Fibroblast of skin of left biceps (primary cell): ENCODE measurements at regions not wholly inside any gene's neighbourhood (a gene's known extent, or its start where the extent isn't known, plus 50 kb on each side); places are given as distances from the start of the nearest gene placed in this dataset.

ENCODE experiments used
- DNase-seq, 2 experiments: peaks; one replicate each; pipeline ENCODE4 v3.0.0-alpha.2; 2013; ENCODE audit warnings: low read depth in 2 of 2

- DNase-seq = no peak
These were observed 73.4 kb downstream of the NTMT2 start for GRCh38 chr1:170219163-170219562.

DNA sequence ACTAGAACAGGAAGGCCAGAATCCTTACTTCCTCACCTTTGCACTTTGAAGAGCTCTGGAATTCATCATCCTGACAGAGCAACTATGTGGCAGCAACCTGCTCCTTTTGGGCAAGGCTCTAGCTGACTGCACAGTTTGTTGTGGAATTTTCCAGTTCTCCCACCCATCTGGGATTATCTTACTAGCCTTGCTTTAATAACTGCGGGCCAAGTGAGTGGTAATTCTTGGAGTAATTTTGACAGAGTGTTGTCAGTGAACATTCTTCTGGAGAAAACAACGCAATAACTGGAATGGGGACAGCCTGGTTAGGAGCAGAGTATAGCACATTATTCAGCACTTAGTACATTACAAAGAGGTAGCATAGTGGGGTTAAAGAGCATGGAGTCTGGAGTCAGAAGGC lies 75.3 kb downstream of the NTMT2 start:
- DNase-seq = peak; percentile 51 to 57

GRCh38 chr1:170221495-170221894 lies 75.7 kb downstream of the NTMT2 start:
- DNase-seq = no peak

- no peak for DNase-seq
These were observed 78.7 kb downstream of the NTMT2 start for GRCh38 chr1:170224469-170224868.

DNA sequence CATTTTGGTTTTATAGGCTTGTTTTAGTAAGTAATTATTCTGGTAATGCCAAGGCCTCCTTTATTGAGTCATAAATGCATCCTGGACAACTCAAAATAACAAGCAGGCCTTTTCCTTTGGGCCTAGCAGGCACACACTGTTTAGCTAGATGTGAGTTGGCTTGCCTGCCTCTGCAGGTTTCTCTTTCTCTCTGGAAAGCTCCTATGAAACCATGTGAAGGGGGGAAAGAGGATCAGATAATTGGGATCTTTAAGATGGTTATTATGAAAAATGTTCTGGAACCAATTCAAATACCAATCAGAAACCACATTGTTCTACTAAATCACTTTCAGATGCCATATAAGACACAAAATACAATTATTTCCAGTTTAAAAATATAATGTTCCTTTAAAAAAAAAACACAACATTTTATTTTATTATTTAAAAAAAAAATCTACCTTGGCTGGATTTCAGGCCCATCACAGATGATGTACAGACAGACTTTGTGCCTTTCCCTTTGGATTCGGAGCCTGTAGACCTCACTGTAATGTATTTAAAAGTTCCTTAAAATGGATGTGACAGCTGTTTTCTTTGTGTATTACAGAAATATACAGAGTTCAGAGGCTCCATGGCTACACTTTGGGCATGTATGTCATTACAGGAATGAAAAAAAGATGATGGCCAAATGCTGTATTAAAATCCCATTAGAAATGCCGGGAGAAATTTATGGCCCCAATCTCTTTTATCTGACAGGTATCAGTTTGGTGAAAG lies 80.2 kb downstream of the NTMT2 start:
- DNase-seq = peak; percentile 74 to 75

DNA sequence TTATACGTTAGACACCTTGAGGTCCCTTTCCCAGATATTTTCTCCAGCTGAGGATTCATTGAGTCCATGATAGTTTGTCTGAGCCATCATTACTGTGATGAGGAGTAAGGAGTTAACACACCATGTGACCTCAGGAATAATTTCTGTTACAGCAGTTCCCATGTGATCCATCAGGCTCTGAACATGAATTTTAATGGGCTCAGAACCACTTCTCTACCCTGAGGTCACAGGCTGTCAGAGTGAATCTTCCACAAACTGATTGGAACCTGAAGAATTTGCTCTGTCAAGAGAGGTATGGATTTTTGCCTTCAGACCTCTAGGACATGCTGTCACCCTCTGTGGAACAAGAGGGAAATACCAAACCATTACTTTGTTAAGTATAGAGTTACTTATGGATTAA lies 81.0 kb downstream of the NTMT2 start:
- DNase-seq = no peak

DNA sequence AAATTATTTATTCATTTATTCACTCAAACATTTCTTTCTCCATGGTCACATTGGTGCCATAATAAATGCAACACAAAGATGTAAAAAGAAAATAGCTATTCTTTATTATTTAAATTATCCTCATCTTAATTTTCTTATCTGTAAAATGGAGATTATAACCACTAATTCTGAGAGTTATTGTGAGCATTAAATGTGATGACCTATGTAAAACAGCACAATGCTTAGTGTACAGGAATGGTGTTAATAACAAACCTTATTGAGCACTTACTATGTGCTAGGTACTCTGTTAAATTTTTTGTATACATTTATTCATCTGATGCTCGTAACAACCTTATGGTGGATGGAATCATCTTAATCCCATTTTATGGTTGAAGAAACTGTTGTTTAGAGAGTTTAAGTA lies 84.6 kb downstream of the NTMT2 start:
- DNase-seq = no peak

- DNase-seq = no peak
These were observed 85.9 kb downstream of the NTMT2 start for GRCh38 chr1:170231662-170232061.

DNA sequence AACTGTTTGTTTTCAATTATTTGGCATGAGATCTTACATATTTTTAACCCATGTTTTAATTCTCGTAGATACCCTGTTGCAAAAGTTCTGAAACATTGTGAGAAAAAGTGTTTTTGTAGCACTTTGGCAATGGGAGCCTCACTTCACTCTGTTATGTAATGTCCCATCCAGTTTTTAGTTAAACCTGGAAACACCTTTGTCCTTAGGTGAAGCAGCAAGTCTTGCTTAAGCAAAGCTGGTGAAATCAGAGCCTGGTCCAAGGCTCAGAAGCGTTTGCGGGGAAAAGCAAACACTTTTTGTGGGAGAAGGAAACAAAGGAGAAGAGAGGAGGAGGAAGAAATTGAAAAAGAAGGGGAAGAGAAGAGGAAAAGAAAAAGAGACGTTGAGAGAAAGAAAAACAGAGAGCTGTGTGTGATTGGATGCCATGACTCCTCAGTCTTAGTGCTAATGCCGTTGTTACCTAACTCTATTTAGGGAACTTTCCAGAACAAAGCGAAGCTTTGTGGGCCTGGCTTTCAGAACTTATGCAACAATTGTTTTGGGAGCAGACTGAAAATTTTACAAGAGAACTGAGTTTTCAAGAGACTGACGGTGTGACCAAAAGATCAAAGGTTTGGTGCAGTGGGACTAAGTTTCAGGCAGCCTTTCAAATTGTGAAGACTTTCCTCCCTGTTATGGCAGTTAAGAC lies 93.1 kb downstream of the NTMT2 start:
- DNase-seq = no peak

DNA sequence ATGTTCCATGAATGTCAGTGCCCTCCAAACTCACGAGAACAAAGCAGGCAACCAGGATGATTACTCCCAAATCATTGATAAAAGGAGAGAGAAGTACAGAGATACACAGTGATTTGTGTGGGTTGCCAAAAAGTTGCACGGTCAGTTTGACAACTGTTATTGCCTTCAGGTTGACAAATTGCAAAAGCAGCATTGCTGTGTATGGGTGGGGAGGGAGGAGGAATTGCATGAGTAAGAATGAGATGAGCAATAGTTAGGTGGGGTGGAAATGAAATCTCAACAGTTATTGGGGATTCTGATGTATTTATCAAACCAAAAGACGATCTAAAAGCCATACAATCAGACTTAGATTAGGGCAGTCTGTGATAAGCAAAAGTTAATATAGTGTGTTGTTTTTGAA lies 93.7 kb downstream of the NTMT2 start:
- no peak for DNase-seq

DNA sequence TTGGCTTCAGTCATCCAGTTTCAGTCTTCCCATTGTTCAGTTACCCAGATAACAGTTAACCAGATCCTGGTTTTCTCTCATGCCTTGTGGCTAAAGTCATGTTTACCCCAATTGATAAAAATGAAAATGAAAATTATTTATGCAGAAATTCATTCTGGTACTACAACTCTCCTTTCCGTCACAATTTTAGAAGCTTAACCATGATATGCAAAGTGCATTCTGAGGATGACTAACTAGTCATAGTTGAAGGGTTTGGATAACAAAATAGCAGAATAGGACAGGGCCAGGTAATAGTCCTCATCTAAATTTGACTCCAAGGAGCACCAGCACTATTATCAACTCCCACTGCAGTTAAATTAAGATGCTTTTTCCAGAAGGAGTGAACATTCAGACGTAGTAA lies 94.7 kb downstream of the NTMT2 start:
- no peak for DNase-seq

- no peak for DNase-seq
These were observed 95.6 kb downstream of the NTMT2 start for GRCh38 chr1:170241266-170241851.

GRCh38 chr1:170247751-170248521 lies 102.2 kb downstream of the NTMT2 start:
- DNase-seq = no peak

- DNase-seq = no peak
These were observed 104.9 kb downstream of the NTMT2 start for GRCh38 chr1:170250531-170251276.

- DNase-seq = no peak
These were observed 107.3 kb downstream of the NTMT2 start for GRCh38 chr1:170252851-170253579.

DNA sequence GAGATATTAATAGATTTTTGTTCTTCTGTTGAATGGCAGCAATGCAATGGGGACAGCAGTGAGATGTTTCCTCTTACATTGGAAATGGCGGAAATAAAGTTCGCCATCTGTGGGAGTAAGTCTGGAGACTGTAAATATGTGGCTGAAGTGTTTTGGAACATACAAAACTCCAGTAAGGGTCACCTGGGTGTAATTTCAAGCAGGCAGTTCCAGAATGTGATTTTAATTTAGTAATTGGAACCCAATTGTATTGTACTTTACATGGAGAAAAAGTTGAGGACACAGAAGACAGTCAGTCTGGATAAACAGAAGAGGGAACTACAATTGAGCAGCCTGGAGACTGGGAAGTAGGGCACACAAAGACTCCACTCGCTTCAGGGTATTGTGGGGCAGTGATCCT lies 108.6 kb downstream of the NTMT2 start:
- no peak for DNase-seq

DNA sequence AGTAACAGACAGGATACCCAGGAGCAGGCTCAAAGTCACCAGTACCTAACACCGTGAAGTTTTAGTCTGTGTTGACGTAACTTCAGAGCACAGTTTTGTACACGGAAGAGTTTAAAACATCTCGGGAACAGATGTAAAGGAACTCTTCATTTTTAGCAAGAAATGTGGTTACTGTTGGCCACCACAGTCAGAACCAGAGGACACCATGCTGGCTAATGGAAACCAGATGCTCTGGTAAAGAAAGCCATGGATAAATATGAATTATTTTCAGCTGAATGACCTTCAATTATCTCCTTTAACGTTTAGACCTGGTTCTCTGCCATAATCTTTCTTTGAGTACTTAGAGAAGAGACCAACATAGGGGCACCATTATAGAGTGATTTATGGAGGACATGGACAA lies 115.9 kb downstream of the NTMT2 start:
- DNase-seq = peak; percentile 76 to 77

DNA sequence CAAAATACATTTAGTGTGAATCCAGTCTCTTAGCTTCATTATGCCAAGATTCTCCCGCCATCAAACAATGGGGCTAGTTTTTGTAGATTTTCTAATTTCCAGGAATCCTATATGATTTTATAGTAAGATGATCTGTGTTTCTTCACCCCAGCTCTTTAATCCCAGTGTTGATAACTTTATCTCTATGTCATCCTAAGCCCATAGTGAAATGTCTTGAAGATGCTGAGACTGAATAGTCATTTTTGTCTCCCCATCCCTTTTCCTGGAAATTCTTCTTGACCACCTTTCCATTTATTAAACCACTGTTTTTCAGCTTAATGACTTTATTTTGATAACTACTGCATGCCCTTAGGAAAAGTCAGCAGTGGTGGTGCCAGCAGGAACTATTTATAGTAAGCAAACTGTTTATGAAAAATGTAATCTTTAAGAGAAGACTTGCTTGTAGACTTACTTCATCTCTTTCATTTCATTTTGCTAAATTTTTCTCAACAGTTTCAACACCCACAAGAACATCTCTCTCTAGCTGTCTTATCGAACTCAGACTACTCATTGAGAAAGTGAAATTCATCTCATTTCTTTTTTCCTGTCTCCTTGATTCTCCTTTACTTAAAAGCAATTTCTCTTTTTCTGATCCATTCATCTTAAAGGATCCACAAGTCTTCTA lies 116.6 kb downstream of the NTMT2 start:
- peak; percentile 31 to 41 for DNase-seq

- no peak for DNase-seq
These were observed 119.5 kb downstream of the NTMT2 start for GRCh38 chr1:170265234-170265633.

GRCh38 chr1:170267317-170267716 lies 121.6 kb downstream of the NTMT2 start:
- no peak for DNase-seq
